GM23338 (cell line): ENCODE measurements at regions not wholly inside any gene's neighbourhood (a gene's known extent, or its start where the extent isn't known, plus 50 kb on each side); places are given as distances from the start of the nearest gene placed in this dataset.

Experiments used
- ATAC-seq: fragments of 200-7000 bp; cut with Tn5 transposase; 3 replicates; pipeline ENCODE4 v1.9.1; 2020
- DNase-seq: peaks from one replicate; pipeline ENCODE4 v3.0.0-alpha.2; 2015; ENCODE audit warnings: low spot score
- H2AFZ ChIP-seq: fragments of 200-600 bp; sonication (generic); 2 replicates; pipeline ENCODE4 v1.8.0; 2016; ENCODE audit warnings: antibody characterized with exemption, mild to moderate bottlenecking, moderate library complexity
- H3F3A ChIP-seq: fragments of 200-600 bp; sonication (generic); replicated peaks from 2 replicates; pipeline ENCODE4 v1.8.0; 2017; ENCODE audit warnings: antibody characterized with exemption, mixed run types, low read depth
- H3K27ac ChIP-seq: fragments of 200-600 bp; sonication (generic); 2 replicates; pipeline ENCODE4 v1.6.1; 2016; ENCODE audit warnings: low read depth
- H3K27me3 ChIP-seq: fragments of 200-600 bp; sonication (generic); 2 replicates; pipeline ENCODE4 v1.8.0; 2016; ENCODE audit warnings: mild to moderate bottlenecking, mixed run types, moderate library complexity; ENCODE audit not compliant: insufficient read depth
- H3K36me3 ChIP-seq: fragments of 200-600 bp; sonication (generic); 2 replicates; pipeline ENCODE4 v1.8.0; 2016; ENCODE audit warnings: mild to moderate bottlenecking; ENCODE audit not compliant: insufficient read depth
- H3K4me1 ChIP-seq: fragments of 200-600 bp; sonication (generic); 2 replicates; pipeline ENCODE4 v1.8.0; 2016; ENCODE audit warnings: mild to moderate bottlenecking, moderate library complexity; ENCODE audit not compliant: insufficient read depth
- H3K4me2 ChIP-seq: fragments of 200-600 bp; sonication (generic); 2 replicates; pipeline ENCODE4 v1.7.1; 2017; ENCODE audit warnings: mixed run types
- H3K4me3 ChIP-seq: fragments of 200-600 bp; sonication (generic); 2 replicates; pipeline ENCODE4 v1.6.1; 2016; ENCODE audit warnings: mixed run types
- H3K79me2 ChIP-seq: fragments of 200-600 bp; sonication (generic); replicated peaks from 2 replicates; pipeline ENCODE4 v1.8.0; 2017; ENCODE audit warnings: mild to moderate bottlenecking; ENCODE audit not compliant: insufficient read depth
- H3K9me2 ChIP-seq: fragments of 200-600 bp; sonication (generic); 2 replicates; pipeline ENCODE4 v1.8.0; 2017; ENCODE audit not compliant: insufficient read depth
- H4K20me1 ChIP-seq: fragments of 200-600 bp; sonication (generic); replicated peaks from 2 replicates; pipeline ENCODE4 v1.8.0; 2017; ENCODE audit warnings: mild to moderate bottlenecking; ENCODE audit not compliant: insufficient read depth
- H3K27ac Mint-ChIP-seq: 2 replicates; pipeline ENCODE4 v1.8.0; 2020; ENCODE audit warnings: inconsistent platforms, mild to moderate bottlenecking, moderate library complexity, mixed read lengths
- H3K27me3 Mint-ChIP-seq: 3 replicates; pipeline ENCODE4 v1.8.0; 2022; ENCODE audit warnings: low read depth, mild to moderate bottlenecking, moderate library complexity, mixed read lengths, inconsistent platforms; ENCODE audit not compliant: insufficient read depth, poor library complexity
- H3K36me3 Mint-ChIP-seq: 3 replicates; pipeline ENCODE4 v1.8.0; 2021; ENCODE audit warnings: low read depth, mild to moderate bottlenecking, inconsistent platforms, moderate library complexity, mixed read lengths
- H3K4me1 Mint-ChIP-seq: 3 replicates; pipeline ENCODE4 v1.8.0; 2020; ENCODE audit warnings: mild to moderate bottlenecking, inconsistent platforms, mixed read lengths
- H3K4me3 Mint-ChIP-seq: 3 replicates; pipeline ENCODE4 v1.8.0; 2021; ENCODE audit warnings: moderate library complexity, mild to moderate bottlenecking, inconsistent platforms, mixed read lengths
- H3K9me3 Mint-ChIP-seq: 3 replicates; pipeline ENCODE4 v1.8.0; 2020; ENCODE audit warnings: moderate library complexity, mild to moderate bottlenecking, inconsistent platforms, mixed read lengths
- JUNB ChIP-seq: IDR thresholded peaks from one replicate; pipeline ENCODE4 v1.6.1; 2016; ENCODE audit warnings: antibody characterized with exemption; ENCODE audit not compliant: unreplicated experiment
- STAT1 ChIP-seq: IDR thresholded peaks from one replicate; pipeline ENCODE4 v1.6.1; 2016; ENCODE audit warnings: antibody characterized with exemption; ENCODE audit not compliant: unreplicated experiment
- ZNF114 ChIP-seq: fragments of 250-450 bp; sonication (Bioruptor Pico); IDR thresholded peaks from 2 replicates; pipeline ENCODE4 v1.5.0; 2020; ENCODE audit warnings: mild to moderate bottlenecking, moderate library complexity
- ZNF331 ChIP-seq: fragments of 250-450 bp; sonication (Bioruptor Pico); IDR thresholded peaks from 2 replicates; pipeline ENCODE4 v1.5.0; 2020; ENCODE audit warnings: low read depth, mild to moderate bottlenecking, moderate library complexity
- TF ChIP-seq, protein P1 (sequence below), 2 experiments: fragments of 200-600 bp in 1 of 2; sonication (generic) in 1 of 2; conservative IDR thresholded peaks; 2 replicates each; pipeline versions ENCODE4 v1.5.1 to v1.6.1; 2016 to 2017; ENCODE audit warnings: antibody characterized with exemption in 2 of 2, low read depth in 2 of 2, mild to moderate bottlenecking in 2 of 2, moderate library complexity in 1 of 2
- TF ChIP-seq, protein P2 (sequence below): fragments of 250-450 bp; sonication (Bioruptor Pico); IDR thresholded peaks from 2 replicates; pipeline ENCODE4 v1.5.0; 2020; ENCODE audit warnings: mild to moderate bottlenecking, moderate library complexity
- TF ChIP-seq, protein P3 (sequence below): IDR thresholded peaks from 2 replicates; pipeline ENCODE4 v1.6.1; 2016; ENCODE audit warnings: antibody characterized with exemption
- TF ChIP-seq, protein P4 (sequence below): IDR thresholded peaks from one replicate; pipeline ENCODE4 v1.6.1; 2018; ENCODE audit warnings: antibody characterized with exemption; ENCODE audit not compliant: unreplicated experiment

DNA sequence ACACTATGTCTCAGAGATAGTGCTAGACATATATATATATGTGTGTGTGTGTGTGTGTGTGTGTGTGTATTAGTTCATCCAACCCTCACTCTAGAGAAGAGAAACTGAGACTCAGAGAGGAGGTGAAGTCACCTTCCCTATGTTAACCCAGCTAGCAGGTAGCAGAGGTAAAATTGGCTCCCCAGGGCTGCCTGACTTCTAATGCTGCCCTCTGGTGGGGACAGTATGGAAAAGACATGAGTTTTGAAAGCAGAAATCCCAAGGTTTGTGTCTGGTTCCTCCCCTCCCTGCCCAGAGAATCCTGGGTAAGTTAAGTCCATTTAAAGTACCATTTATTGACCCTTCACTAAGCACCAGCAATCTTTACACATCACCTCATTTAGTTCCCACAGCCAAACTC lies 137.7 kb downstream of the THNSL2 start:
- Histone ChIP-seq H3K27me3 (no peaks in the 10 kb centered on the region), H3K4me2 (no peak overlapping the region), H3K4me1 (no peaks in the 10 kb centered on the region), H3K79me2 (no peaks in the 10 kb centered on the region), H3K4me3 (no peak overlapping the region), H3K9me2 (0 out of 2 replicates have a peak, but pooled peaks cover 3% of the 10 kb centered on the region), H2AFZ (no peak overlapping the region), H4K20me1 (no peaks in the 10 kb centered on the region), H3F3A (no peaks in the 10 kb centered on the region), H3K27ac (no peak overlapping the region), H3K36me3 (no peaks in the 10 kb centered on the region)
- Mint-ChIP-seq H3K9me3 (peaks cover 41% of the 10 kb centered on the region), H3K4me1 (no peaks in the 10 kb centered on the region), H3K27me3 (peaks cover 5% of the 10 kb centered on the region), H3K4me3 (no peak overlapping the region), H3K27ac (no peak overlapping the region), H3K36me3 (peaks cover 12% of the 10 kb centered on the region)
- ATAC-seq: peak; percentile 63
- DNase-seq: peak; percentile 78
- TF ChIP-seq, protein P1, sequence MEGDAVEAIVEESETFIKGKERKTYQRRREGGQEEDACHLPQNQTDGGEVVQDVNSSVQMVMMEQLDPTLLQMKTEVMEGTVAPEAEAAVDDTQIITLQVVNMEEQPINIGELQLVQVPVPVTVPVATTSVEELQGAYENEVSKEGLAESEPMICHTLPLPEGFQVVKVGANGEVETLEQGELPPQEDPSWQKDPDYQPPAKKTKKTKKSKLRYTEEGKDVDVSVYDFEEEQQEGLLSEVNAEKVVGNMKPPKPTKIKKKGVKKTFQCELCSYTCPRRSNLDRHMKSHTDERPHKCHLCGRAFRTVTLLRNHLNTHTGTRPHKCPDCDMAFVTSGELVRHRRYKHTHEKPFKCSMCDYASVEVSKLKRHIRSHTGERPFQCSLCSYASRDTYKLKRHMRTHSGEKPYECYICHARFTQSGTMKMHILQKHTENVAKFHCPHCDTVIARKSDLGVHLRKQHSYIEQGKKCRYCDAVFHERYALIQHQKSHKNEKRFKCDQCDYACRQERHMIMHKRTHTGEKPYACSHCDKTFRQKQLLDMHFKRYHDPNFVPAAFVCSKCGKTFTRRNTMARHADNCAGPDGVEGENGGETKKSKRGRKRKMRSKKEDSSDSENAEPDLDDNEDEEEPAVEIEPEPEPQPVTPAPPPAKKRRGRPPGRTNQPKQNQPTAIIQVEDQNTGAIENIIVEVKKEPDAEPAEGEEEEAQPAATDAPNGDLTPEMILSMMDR (conservative IDR thresholded peaks at IDR 0.05; ENCODE audit: low read depth in 2 of 2): peak; percentile 73 to 77
- TF ChIP-seq ZNF114 (CRISPR knock-in tag): no peak

DNA sequence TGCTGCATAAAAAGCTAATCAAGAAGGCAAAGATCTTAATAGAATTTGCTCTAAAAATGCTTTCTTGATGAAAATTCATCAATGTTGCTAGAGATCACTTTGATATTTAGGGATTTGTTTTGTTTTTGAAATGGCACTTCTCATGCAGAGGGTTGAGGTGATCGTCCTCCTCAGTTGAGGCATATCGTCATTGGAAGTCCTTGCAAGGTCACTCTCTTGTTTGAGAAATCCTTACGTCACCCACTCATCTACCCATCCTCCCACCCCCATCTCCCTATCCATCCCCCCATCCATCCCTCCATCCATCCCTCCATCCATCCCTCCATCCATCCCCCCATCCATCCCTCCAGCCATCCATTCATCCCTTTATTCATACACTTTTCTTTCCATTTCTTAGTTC lies 133.7 kb downstream of the THNSL2 start:
- no peak overlapping the region for H3K27ac Mint-ChIP-seq
- H3K36me3 ChIP-seq: no peaks in the 10 kb centered on the region
- no peaks in the 10 kb centered on the region for H3K4me1 Mint-ChIP-seq
- H2AFZ ChIP-seq: no peak overlapping the region
- H3K27me3 ChIP-seq: no peaks in the 10 kb centered on the region
- H3K9me2 ChIP-seq: 0 out of 2 replicates have a peak, but pooled peaks cover 3% of the 10 kb centered on the region
- no peaks in the 10 kb centered on the region for H3F3A ChIP-seq
- H3K27me3 Mint-ChIP-seq: peaks cover 2% of the 10 kb centered on the region
- peaks cover 3% of the 10 kb centered on the region; the same call in 2 of the 3 replicates for H3K36me3 Mint-ChIP-seq
- DNase-seq: no peak
- H3K79me2 ChIP-seq: no peaks in the 10 kb centered on the region
- H3K9me3 Mint-ChIP-seq: peaks cover 14% of the 10 kb centered on the region
- H3K4me1 ChIP-seq: no peaks in the 10 kb centered on the region
- no peak overlapping the region for H3K4me2 ChIP-seq
- ATAC-seq: no peak
- no peak overlapping the region for H3K27ac ChIP-seq
- H3K4me3 Mint-ChIP-seq: no peak overlapping the region
- no peak overlapping the region for H3K4me3 ChIP-seq
- no peaks in the 10 kb centered on the region for H4K20me1 ChIP-seq
- TF ChIP-seq, protein P2, sequence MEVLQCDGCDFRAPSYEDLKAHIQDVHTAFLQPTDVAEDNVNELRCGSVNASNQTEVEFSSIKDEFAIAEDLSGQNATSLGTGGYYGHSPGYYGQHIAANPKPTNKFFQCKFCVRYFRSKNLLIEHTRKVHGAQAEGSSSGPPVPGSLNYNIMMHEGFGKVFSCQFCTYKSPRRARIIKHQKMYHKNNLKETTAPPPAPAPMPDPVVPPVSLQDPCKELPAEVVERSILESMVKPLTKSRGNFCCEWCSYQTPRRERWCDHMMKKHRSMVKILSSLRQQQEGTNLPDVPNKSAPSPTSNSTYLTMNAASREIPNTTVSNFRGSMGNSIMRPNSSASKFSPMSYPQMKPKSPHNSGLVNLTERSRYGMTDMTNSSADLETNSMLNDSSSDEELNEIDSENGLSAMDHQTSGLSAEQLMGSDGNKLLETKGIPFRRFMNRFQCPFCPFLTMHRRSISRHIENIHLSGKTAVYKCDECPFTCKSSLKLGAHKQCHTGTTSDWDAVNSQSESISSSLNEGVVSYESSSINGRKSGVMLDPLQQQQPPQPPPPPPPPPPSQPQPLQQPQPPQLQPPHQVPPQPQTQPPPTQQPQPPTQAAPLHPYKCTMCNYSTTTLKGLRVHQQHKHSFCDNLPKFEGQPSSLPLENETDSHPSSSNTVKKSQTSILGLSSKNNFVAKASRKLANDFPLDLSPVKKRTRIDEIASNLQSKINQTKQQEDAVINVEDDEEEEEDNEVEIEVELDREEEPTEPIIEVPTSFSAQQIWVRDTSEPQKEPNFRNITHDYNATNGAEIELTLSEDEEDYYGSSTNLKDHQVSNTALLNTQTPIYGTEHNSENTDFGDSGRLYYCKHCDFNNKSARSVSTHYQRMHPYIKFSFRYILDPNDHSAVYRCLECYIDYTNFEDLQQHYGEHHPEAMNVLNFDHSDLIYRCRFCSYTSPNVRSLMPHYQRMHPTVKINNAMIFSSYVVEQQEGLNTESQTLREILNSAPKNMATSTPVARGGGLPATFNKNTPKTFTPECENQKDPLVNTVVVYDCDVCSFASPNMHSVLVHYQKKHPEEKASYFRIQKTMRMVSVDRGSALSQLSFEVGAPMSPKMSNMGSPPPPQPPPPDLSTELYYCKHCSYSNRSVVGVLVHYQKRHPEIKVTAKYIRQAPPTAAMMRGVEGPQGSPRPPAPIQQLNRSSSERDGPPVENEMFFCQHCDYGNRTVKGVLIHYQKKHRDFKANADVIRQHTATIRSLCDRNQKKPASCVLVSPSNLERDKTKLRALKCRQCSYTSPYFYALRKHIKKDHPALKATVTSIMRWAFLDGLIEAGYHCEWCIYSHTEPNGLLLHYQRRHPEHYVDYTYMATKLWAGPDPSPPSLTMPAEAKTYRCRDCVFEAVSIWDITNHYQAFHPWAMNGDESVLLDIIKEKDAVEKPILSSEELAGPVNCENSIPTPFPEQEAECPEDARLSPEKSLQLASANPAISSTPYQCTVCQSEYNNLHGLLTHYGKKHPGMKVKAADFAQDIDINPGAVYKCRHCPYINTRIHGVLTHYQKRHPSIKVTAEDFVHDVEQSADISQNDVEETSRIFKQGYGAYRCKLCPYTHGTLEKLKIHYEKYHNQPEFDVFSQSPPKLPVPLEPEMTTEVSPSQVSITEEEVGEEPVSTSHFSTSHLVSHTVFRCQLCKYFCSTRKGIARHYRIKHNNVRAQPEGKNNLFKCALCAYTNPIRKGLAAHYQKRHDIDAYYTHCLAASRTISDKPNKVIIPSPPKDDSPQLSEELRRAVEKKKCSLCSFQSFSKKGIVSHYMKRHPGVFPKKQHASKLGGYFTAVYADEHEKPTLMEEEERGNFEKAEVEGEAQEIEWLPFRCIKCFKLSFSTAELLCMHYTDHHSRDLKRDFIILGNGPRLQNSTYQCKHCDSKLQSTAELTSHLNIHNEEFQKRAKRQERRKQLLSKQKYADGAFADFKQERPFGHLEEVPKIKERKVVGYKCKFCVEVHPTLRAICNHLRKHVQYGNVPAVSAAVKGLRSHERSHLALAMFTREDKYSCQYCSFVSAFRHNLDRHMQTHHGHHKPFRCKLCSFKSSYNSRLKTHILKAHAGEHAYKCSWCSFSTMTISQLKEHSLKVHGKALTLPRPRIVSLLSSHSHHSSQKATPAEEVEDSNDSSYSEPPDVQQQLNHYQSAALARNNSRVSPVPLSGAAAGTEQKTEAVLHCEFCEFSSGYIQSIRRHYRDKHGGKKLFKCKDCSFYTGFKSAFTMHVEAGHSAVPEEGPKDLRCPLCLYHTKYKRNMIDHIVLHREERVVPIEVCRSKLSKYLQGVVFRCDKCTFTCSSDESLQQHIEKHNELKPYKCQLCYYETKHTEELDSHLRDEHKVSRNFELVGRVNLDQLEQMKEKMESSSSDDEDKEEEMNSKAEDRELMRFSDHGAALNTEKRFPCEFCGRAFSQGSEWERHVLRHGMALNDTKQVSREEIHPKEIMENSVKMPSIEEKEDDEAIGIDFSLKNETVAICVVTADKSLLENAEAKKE (CRISPR knock-in tag): no peak
- TF ChIP-seq JUNB (no peak), ZNF331 (CRISPR knock-in tag) (no peak), STAT1 (no peak)
- TF ChIP-seq, protein P3, sequence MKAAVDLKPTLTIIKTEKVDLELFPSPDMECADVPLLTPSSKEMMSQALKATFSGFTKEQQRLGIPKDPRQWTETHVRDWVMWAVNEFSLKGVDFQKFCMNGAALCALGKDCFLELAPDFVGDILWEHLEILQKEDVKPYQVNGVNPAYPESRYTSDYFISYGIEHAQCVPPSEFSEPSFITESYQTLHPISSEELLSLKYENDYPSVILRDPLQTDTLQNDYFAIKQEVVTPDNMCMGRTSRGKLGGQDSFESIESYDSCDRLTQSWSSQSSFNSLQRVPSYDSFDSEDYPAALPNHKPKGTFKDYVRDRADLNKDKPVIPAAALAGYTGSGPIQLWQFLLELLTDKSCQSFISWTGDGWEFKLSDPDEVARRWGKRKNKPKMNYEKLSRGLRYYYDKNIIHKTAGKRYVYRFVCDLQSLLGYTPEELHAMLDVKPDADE: no peak
- TF ChIP-seq, protein P4, sequence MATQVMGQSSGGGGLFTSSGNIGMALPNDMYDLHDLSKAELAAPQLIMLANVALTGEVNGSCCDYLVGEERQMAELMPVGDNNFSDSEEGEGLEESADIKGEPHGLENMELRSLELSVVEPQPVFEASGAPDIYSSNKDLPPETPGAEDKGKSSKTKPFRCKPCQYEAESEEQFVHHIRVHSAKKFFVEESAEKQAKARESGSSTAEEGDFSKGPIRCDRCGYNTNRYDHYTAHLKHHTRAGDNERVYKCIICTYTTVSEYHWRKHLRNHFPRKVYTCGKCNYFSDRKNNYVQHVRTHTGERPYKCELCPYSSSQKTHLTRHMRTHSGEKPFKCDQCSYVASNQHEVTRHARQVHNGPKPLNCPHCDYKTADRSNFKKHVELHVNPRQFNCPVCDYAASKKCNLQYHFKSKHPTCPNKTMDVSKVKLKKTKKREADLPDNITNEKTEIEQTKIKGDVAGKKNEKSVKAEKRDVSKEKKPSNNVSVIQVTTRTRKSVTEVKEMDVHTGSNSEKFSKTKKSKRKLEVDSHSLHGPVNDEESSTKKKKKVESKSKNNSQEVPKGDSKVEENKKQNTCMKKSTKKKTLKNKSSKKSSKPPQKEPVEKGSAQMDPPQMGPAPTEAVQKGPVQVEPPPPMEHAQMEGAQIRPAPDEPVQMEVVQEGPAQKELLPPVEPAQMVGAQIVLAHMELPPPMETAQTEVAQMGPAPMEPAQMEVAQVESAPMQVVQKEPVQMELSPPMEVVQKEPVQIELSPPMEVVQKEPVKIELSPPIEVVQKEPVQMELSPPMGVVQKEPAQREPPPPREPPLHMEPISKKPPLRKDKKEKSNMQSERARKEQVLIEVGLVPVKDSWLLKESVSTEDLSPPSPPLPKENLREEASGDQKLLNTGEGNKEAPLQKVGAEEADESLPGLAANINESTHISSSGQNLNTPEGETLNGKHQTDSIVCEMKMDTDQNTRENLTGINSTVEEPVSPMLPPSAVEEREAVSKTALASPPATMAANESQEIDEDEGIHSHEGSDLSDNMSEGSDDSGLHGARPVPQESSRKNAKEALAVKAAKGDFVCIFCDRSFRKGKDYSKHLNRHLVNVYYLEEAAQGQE: no peak
